Transverse colon (tissue), 4 donors: ENCODE measurements at regions not wholly inside any gene's neighbourhood (a gene's known extent, or its start where the extent isn't known, plus 50 kb on each side); places are given as distances from the start of the nearest gene placed in this dataset.

Source experiments
- DNase-seq: peaks from one replicate; pipeline ENCODE4 v3.0.0-alpha.2; 2019
- H3K27ac ChIP-seq, 4 donors: fragments of 200-600 bp; sonication (generic); 2 replicates each; pipeline ENCODE4 v1.5.1; 2016 to 2018; ENCODE audit warnings: inconsistent platforms in 4 of 4
- H3K27me3 ChIP-seq: fragments of 200-600 bp; sonication (generic); 2 replicates; pipeline ENCODE4 v1.5.1; 2017; ENCODE audit warnings: inconsistent platforms
- H3K36me3 ChIP-seq, 4 donors: fragments of 200-600 bp; sonication (generic); 2 replicates each; pipeline ENCODE4 v1.5.1; 2017 to 2019; ENCODE audit warnings: inconsistent platforms in 4 of 4
- H3K4me1 ChIP-seq, 4 donors: fragments of 200-600 bp; sonication (generic); 2 replicates each; pipeline ENCODE4 v1.5.1; 2017 to 2020; ENCODE audit warnings: inconsistent platforms in 4 of 4
- H3K4me3 ChIP-seq, 4 donors: fragments of 200-600 bp; sonication (generic); 1 replicate in 1 of 4; 2 replicates in 3 of 4; pipeline versions ENCODE4 v1.5.1 to v1.6.1; 2017 to 2019; ENCODE audit warnings: inconsistent platforms in 4 of 4
- H3K9me3 ChIP-seq, 2 donors: fragments of 200-600 bp; sonication (generic); 2 replicates each; pipeline ENCODE4 v1.5.1; 2017 to 2019; ENCODE audit warnings: inconsistent platforms in 2 of 2
- EP300 ChIP-seq: sonication (generic); formaldehyde crosslinking; IDR thresholded peaks from one replicate; pipeline ENCODE4 v1.6.1; 2017; ENCODE audit warnings: antibody characterized with exemption, low read depth
- POLR2A ChIP-seq: fragments of 450-650 bp; IDR thresholded peaks from one replicate; pipeline ENCODE4 v1.6.1; 2016; ENCODE audit warnings: antibody characterized with exemption, mild to moderate bottlenecking, moderate library complexity
- POLR2AphosphoS5 ChIP-seq, 3 donors: sonication (generic); formaldehyde crosslinking; IDR thresholded peaks; one replicate each; pipeline ENCODE4 v1.6.1; 2016; ENCODE audit warnings: antibody characterized with exemption in 3 of 3
- WGBS, 2 donors: methylation state at CpG; one replicate each; pipeline ENCODE4 v1.1.5; 2018; ENCODE audit warnings: low coverage in 1 of 2; 5-methylcytosine and 5-hydroxymethylcytosine counted together
- in situ Hi-C, 4 donors: fragments of 200-750 bp; cut with MboI; loops; one replicate each; pipeline versions ENCODE4 v1.15.0 to v1.15.1; 2017; ENCODE audit warnings: low sequenced_read_pairs in 3 of 4, low pct_ligation_motif_present in 1 of 4, low pct_unique_long_range_greater_than_20kb in 1 of 4
- intact Hi-C: fragments of 100-400 bp; cut with DNase I; formaldehyde crosslinking; loops from one replicate; pipeline ENCODE4 v1.15.1; 2023; ENCODE audit warnings: low total_unique reads
- TF ChIP-seq, protein P1 (sequence below), 5 experiments: fragments of 200-600 bp in 3 of 5; fragments of 450-650 bp in 2 of 5; sonication (generic) in 3 of 5; IDR thresholded peaks; 1 replicate in 2 of 5; 2 replicates in 3 of 5; pipeline ENCODE4 v1.5.1; 2016 to 2017; ENCODE audit warnings: antibody characterized with exemption in 5 of 5, inconsistent platforms in 3 of 5, mild to moderate bottlenecking in 2 of 5, moderate library complexity in 1 of 5

DNA sequence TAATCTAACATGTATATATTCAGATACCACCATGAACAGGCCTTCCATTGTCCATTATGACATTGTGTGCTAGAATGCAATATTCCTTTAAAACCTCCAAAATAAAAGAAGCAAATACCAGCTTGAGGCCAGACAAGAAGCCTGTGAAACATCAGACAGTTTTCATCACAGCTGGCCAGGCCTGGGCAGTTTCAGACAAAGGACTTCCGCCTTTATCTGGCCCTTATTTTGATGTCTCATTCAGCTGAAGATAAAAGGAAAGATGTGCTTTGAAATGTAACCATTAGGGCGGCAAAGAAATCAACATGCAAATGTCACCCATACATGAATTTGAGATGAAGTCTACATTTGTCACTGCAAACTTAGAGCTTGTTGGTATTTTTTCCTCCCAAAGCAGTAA lies 737.5 kb downstream of the KCNJ2 start:
- Histone ChIP-seq H3K4me3 (no peak overlapping the region), H3K27ac (no peak overlapping the region), H3K9me3 (peaks cover 0 to 2% of the 10 kb centered on the region in 2 donors), H3K4me1 (no peaks in the 10 kb centered on the region), H3K36me3 (no peaks in the 10 kb centered on the region), H3K27me3 (no peaks in the 10 kb centered on the region)
- TF ChIP-seq POLR2AphosphoS5 (IDR thresholded peaks at IDR 0.05) (no peak), POLR2A (no peak), EP300 (no peak)
- TF ChIP-seq, protein P1, sequence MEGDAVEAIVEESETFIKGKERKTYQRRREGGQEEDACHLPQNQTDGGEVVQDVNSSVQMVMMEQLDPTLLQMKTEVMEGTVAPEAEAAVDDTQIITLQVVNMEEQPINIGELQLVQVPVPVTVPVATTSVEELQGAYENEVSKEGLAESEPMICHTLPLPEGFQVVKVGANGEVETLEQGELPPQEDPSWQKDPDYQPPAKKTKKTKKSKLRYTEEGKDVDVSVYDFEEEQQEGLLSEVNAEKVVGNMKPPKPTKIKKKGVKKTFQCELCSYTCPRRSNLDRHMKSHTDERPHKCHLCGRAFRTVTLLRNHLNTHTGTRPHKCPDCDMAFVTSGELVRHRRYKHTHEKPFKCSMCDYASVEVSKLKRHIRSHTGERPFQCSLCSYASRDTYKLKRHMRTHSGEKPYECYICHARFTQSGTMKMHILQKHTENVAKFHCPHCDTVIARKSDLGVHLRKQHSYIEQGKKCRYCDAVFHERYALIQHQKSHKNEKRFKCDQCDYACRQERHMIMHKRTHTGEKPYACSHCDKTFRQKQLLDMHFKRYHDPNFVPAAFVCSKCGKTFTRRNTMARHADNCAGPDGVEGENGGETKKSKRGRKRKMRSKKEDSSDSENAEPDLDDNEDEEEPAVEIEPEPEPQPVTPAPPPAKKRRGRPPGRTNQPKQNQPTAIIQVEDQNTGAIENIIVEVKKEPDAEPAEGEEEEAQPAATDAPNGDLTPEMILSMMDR (IDR thresholded peaks at IDR 0.05): no peak
- DNase-seq: no peak
- in situ Hi-C loops: no loop called here
- intact Hi-C loops: no loop called here
- 53% methylated on average over 2 of the region's 2 CpGs; no CpG with 5 or more reads in 1 of the 2 donors for WGBS, 2 donors

DNA sequence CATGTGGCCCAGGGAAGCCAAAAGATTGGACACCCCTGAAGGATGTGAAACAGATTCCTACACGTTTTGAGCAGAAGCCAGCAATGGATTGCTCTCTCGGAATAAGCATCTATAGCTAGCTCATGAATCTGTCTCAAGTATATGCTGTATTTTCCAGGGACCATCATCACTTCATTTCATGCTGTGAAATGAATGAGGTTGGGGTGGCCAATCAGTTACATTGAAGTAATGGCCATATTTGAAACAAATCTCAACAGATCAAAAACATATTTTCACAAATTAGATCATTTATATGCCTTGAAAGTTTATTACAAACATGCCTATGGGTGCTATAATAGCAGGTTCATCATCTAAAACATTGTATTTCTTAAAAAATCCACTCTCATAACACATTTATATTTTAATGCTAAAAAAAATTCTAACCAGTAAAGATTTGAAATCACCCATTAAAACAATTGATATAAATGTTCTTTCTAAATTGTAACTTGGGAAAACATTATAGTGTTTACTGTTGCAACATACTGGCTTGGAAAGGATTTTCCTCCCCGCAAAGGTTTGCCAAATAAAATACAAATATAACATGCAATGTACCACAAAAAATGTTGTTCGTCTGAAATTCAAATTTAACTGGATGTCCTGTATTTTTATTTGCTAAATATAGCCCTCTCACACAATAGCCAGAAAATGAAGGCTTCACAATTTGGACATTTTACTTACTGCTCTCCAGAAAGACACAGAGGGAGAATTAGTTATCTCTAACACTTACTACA lies 743.6 kb downstream of the KCNJ2 start:
- no peaks in the 10 kb centered on the region for H3K27me3 ChIP-seq
- intact Hi-C loops (no loop called here), in situ Hi-C loops (no loop called here)
- H3K36me3 ChIP-seq: no peaks in the 10 kb centered on the region
- no peak for DNase-seq
- H3K27ac ChIP-seq: no peak overlapping the region
- no peak for TF ChIP-seq POLR2AphosphoS5 (IDR thresholded peaks at IDR 0.05)
- WGBS, 2 donors: 35 to 62% methylated on average over 3 to 4 of the region's 4 CpGs
- no peak overlapping the region for H3K4me3 ChIP-seq
- no peaks in the 10 kb centered on the region for H3K4me1 ChIP-seq
- H3K9me3 ChIP-seq: no peaks in the 10 kb centered on the region

DNA sequence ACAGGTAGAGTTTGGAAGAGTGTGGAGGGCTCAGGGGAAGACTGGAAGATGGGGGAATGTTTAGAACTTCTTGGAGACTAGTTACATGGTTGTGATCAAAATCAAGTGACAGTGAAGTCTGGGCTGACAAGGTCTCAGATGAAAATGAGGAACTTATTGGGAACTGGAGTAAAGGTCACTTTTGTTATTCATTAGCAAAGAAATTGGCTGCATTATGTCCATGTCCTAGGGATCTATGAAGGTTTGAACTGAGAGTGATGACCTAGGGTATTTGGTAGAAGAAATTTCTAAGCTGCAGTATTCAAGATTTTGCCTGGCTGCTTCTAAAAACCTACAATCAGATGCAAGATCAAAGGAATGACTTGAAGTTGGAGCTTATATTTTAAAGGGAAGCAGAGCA lies 747.1 kb downstream of the KCNJ2 start:
- Histone ChIP-seq H3K27ac (no peak overlapping the region), H3K4me3 (no peak overlapping the region), H3K36me3 (no peaks in the 10 kb centered on the region), H3K27me3 (no peaks in the 10 kb centered on the region), H3K9me3 (peaks cover 0 to 3% of the 10 kb centered on the region in 2 donors), H3K4me1 (no peaks in the 10 kb centered on the region)
- in situ Hi-C loops: no loop called here
- TF ChIP-seq POLR2AphosphoS5 (IDR thresholded peaks at IDR 0.05) (no peak), POLR2A (no peak), EP300 (no peak)
- TF ChIP-seq, protein P1 (IDR thresholded peaks at IDR 0.05): no peak
- intact Hi-C loops: no loop called here
- DNase-seq: no peak

DNA sequence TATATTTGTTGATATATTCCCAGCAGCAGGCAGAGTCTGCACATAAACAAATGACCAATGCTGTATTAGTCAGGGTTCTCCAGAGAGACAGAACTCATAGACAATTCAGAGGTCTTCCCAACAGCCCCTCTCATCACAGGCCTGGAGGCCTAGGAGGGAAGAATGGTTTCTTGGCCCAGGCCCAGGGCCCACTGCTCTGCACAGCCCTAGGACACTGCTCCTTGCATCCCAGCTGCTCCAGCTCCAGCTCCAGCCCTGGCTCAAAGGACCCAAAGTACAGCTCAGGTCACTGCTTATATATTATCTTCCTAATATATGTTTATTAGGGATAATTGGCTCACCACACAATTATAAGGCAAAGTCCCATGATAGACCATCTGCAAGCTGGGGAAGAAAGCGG lies 749.9 kb downstream of the KCNJ2 start:
- Histone ChIP-seq H3K4me1 (no peaks in the 10 kb centered on the region), H3K36me3 (no peaks in the 10 kb centered on the region), H3K27ac (no peak overlapping the region), H3K9me3 (peaks cover 0 to 3% of the 10 kb centered on the region in 2 donors), H3K27me3 (no peaks in the 10 kb centered on the region), H3K4me3 (no peak overlapping the region)
- intact Hi-C loops (no loop called here), in situ Hi-C loops (no loop called here)
- 82 to 89% methylated on average over 1 of the region's 1 CpG for WGBS, 2 donors
- TF ChIP-seq, protein P1 (IDR thresholded peaks at IDR 0.05): no peak
- TF ChIP-seq POLR2AphosphoS5 (IDR thresholded peaks at IDR 0.05) (no peak), EP300 (no peak), POLR2A (no peak)
- DNase-seq: no peak

DNA sequence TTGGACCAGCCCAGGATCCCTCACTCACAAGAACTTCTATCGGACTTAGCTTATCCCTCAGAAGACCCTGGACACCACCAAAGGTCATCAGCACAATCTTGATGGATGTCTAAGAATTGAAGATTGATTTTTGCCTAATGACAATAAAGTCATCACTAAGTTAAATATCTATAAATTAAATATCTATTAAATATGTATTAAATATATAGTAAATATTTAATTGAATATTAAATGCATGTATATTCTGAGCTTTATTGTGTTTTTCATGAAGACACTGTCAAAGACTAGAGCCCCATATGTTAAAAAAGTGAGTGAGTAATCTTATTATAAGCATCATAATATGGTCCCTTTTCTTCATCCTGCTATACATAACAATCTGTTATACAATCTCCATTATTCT lies 751.1 kb downstream of the KCNJ2 start:
- WGBS, 2 donors: 94 to 100% methylated on average over 1 of the region's 1 CpG
- Histone ChIP-seq H3K9me3 (peaks cover 0 to 3% of the 10 kb centered on the region in 2 donors), H3K4me1 (no peaks in the 10 kb centered on the region), H3K27ac (no peak overlapping the region), H3K27me3 (no peaks in the 10 kb centered on the region), H3K36me3 (no peaks in the 10 kb centered on the region), H3K4me3 (no peak overlapping the region)
- intact Hi-C loops (no loop called here), in situ Hi-C loops (no loop called here)
- no peak for DNase-seq
- no peak for TF ChIP-seq EP300
- TF ChIP-seq POLR2AphosphoS5 (IDR thresholded peaks at IDR 0.05): no peak
